Activated naive CD8-positive, alpha-beta T cell treated with anti-CD3 and anti-CD28 coated beads, Interleukin-2, amount 50 U/mL, for 16 hours (primary cell): ENCODE measurements at regions not wholly inside any gene's neighbourhood (a gene's known extent, or its start where the extent isn't known, plus 50 kb on each side); places are given as distances from the start of the nearest gene placed in this dataset.
A peak's percentile ranks its signal among the peaks of the same experiment; 100 is the strongest.
"Not testable (repeated sequence)": the region's sequence is repeated elsewhere in the genome, so short reads cannot be mapped to it uniquely, and the experiment has no call there.

Source experiments
- DNase-seq: peaks from one replicate; pipeline ENCODE4 v3.0.0-alpha.2; 2020; ENCODE audit warnings: low read depth, low spot score

DNA sequence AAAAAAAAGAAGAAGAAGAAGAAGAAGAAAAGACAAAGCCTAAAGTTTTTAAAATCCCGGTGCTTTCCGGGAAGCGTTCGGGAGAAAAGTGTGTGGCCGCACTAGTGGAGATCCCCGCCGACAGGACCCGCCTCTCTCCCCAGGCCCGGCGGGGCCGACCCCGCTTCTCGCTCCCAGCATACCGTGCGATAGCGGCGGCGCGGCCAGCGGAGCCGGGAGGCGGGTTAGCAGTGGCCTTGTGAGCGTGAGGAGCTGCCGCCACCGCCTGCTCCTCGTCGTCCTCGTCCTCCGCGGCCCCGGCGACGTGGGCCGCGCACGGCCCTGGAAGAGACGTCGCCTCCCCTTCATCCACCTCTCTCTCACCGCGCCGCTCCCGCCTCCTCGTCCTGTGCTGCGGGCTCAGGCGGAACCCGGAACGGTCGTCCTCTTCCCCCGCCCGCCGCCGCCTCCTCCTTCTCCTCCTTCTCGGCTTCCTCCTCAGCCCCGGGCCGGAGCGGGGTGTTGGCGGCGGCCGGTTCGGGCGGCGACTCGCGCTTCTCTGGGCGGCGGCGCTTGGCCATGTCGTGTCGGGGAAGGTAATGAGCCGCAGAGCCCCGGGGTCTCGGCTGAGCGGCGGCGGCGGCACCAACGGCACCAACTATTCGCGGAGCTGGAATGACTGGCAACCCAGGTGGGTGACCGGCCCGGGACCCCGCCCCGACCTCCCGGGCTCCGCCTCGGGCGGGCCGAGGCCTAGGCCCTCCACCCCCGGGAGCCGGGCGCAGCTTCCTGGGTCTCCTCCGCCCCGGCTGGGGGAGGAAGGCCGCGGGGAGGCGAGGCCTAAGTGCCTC, 62.6 kb upstream of the CDR2 start:
- DNase-seq: peak; percentile 27

DNA sequence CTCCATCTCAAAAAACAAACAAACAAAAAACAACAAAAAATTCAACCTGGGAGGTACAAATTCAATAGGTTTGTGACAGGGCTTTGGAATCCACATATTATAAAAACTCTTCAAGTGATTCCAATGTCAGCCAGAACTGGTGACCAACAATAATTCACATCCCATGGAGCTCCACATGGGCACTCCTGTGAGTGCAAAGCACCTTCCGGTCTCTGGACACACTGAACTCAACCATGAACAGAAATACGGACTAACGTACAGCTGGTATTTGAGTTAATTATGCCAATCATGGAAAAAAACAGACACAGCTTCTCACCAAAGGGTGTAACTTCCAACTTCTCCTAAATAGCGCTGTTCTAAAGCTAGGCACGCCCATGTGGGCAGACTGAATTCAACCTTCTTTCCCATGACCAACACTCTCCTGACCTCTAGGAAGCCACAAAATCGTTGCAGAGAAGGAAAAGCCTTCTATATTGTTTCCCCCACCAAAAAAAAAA, 62.0 kb upstream of the CDR2 start:
- not testable (repeated sequence) for DNase-seq

DNA sequence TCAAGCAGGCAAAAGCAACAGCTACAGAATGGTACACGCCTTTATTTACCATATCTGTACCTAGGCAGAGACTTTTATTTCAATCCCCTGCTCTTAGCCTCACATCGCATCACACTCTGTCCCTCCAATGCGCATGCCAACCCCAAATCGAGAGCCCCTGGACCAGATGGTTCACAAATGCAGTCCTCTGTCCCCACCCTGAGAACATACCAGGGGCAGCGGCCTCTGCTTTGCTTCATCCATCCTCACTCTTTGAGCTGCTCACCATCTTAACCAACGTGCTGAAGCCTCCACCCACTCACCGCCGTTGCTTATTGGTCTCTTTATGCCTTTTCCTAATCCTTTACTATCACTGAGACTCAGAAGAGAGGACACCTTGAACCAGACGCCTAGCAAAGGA, 56.9 kb upstream of the CDR2 start:
- DNase-seq: not testable (repeated sequence)

DNA sequence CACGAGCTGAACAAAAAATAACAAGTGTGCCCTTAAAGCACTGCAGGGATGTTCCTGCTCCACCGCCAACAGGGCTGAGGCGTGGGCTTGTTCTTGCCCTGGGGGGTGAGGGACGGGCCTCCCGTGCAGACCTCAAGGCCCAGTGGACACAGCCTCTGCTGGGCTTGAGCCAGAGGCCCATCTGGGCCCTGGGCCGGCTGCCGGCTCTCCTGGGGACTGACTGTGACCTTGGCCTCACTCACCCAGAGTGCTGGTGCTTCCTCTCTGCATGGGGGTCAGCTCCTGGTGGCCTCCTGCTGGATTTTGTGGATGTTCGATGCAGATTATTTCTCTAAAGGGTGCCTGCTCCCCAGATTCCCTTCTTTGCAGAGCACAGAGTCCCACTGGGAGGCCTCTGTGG, 54.2 kb upstream of the CDR2 start:
- DNase-seq: no peak

DNA sequence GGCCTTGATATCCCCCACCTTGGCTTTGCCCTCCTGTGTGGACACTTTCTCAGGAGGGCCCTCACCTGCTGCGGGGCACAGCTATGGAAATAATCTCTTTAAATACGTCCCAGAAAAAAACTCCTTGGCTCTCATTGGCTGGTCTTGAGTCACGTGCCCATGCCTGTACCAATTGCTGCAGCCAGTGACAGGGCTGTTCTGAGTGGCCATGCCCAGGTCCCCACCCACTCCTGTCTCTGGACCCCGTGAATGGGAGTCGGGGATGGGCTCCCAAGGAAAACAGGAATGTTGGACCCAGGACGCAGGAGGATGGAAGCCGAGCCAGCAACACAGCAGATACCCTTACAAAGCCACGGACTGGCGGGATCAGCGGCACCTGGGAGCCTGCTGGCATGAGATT, 53.1 kb upstream of the CDR2 start:
- no peak for DNase-seq

DNA sequence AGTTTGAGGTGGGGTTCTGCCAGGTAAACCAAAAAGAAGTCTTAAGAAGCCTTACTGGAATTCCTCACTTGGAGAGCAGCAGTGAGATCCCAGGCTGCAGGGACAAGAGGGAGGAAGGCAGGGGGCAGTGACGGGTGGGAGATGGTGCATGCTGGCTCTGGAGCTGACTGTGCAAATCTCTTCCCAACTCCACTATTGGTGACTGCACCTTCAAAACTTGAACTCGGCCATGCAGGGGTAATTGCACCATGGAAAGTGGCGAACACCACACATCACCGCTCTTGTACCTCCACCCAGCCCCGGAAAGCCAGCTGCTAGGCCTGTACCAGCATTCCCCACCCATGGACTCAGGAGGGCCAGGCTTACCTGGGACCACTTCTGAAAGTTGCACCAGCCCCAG, 51.4 kb upstream of the CDR2 start:
- no peak for DNase-seq

DNA sequence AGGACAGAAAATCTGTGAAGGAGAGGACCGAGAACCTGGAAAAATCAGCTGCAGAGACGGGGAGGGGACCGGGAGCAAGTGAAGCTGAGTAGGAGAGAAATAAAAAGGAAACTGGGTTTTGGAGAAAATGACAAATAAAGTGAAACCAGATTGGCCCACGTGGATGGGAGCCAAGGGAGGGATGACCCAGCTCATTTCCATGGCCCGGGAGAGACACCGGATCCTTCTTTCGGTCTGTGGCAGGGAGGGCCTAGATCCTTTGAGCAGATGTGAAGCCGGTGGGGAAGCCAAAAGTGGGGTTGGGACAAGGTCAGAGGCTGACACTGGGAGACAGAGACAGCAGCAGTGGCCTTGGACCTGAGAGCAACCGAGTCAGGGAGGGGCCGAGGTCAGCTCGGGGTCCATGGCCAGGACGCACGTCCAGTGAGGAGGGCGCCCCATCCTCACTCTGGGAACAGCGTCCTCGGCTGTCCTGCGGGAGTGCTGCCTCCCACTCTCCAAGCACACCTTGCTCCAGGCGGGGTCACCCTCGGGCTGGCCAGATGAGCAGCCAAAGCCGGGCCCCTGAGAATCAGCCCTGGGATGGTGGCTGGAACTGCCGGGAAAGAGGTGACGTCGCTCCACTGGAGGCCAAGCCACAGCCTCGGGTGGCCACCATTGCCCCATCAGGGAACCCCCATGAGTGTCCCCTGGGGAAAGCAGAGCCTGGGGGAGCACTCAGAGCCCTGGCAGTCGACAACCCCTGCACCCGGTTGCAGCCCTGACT, 50.8 kb upstream of the CDR2 start:
- DNase-seq: no peak

DNA sequence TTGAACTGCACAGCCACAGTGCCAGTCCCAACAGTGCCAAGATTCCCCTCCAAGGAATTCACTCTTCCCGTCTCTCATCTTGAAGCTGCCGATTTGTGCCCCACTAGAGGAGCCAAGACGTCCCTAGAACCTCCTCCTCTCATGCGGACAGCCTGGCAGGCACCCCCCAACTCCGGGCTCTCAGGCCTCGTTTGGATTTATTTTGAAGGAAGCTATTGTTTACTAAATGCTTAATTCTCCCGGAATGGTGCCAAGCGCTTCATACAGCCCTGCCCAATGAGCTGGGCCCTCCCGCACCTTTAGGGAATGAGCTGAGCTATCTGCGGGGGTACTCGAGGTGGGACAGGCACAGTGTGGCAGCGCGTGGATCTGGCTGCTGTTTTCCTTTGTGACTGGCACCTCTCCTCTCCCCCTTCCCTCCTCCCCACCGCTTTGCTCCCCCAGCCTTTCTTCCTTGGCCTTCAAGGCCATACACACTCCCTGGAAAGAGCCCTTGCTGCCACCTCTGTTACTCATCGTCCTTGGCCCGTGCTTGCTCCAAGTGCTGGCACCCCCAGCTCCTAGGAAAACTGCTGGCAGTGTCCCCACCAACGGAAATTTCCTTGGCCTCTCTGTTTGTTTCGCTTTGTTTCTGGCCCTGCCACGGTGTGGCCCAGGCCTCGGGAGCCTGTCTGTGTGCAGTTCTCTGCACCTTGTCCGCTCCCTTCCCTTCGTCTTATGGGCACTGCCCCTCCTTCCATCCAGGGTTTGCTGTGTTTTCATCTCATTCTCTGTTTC, 49.9 kb upstream of the CDR2 start:
- no peak for DNase-seq
